SK-N-SH (cell line): ENCODE measurements at regions not wholly inside any gene's neighbourhood (a gene's known extent, or its start where the extent isn't known, plus 50 kb on each side); places are given as distances from the start of the nearest gene placed in this dataset.

Experiments used
- CTCF ChIA-PET: fragments of 300-600, 350-600 bp; formaldehyde crosslinking; extraction: SDS; loops from one replicate; lab custom pipeline; 2021; lab: Yijun Ruan, JAX
- POLR2A ChIA-PET: fragments of 350-600 bp; sonication (Branson Sonifier 250); formaldehyde crosslinking; extraction: SDS; loops from one replicate; lab custom pipeline; 2020; ENCODE audit warnings: antibody characterized with exemption, inconsistent platforms; lab: Yijun Ruan, JAX
- DNase-seq: peaks from one replicate; pipeline ENCODE4 v3.0.0; 2012
- H2AFZ ChIP-seq: fragments of 200-600 bp; sonication (generic); 2 replicates; pipeline ENCODE4 v1.8.1; 2016; ENCODE audit warnings: antibody characterized with exemption, mild to moderate bottlenecking, low read depth
- H3F3A ChIP-seq: fragments of 200-600 bp; sonication (generic); replicated peaks from 2 replicates; pipeline ENCODE3; 2016; ENCODE audit warnings: antibody characterized with exemption, mild to moderate bottlenecking; ENCODE audit not compliant: insufficient read depth
- H3K27ac ChIP-seq, 2 experiments: fragments of 200-500 bp in 1 of 2; fragments of 200-600 bp in 1 of 2; sonication (Bioruptor generic) in 1 of 2; sonication (generic), shearing (Covaris generic) in 1 of 2; 2 replicates each; pipeline versions ENCODE4 v1.5.1 to v1.6.1; 2014 to 2016; ENCODE audit warnings: low read depth in 2 of 2, inconsistent platforms in 1 of 2, low read length in 1 of 2, mild to moderate bottlenecking in 1 of 2, mixed read lengths in 1 of 2
- H3K27me3 ChIP-seq: fragments of 200-600 bp; sonication (generic), shearing (Covaris generic); 2 replicates; pipeline ENCODE4 v1.6.1; 2016; ENCODE audit warnings: mixed run types; ENCODE audit not compliant: insufficient read depth
- H3K36me3 ChIP-seq, 2 experiments: fragments of 200-500 bp in 1 of 2; fragments of 200-600 bp in 1 of 2; sonication (Bioruptor generic) in 1 of 2; sonication (generic) in 1 of 2; replicated peaks in 1 of 2; 2 replicates each; pipeline versions ENCODE3 to v1.5.1; 2014 to 2016; ENCODE audit warnings: low read length in 1 of 2, mild to moderate bottlenecking in 1 of 2; ENCODE audit not compliant: insufficient read depth in 2 of 2, control insufficient read depth in 1 of 2
- H3K4me1 ChIP-seq, 2 experiments: fragments of 200-500 bp in 1 of 2; fragments of 200-600 bp in 1 of 2; sonication (Bioruptor generic) in 1 of 2; sonication (generic), shearing (Covaris generic) in 1 of 2; 2 replicates each; pipeline versions ENCODE4 v1.5.1 to v1.6.1; 2014 to 2016; ENCODE audit warnings: low read depth in 1 of 2, low read length in 1 of 2, mixed run types in 1 of 2; ENCODE audit not compliant: insufficient read depth in 2 of 2, control insufficient read depth in 1 of 2
- H3K4me2 ChIP-seq: fragments of 200-600 bp; sonication (generic), shearing (Covaris generic); 2 replicates; pipeline ENCODE4 v1.6.1; 2017; ENCODE audit warnings: mixed run types
- H3K4me3 ChIP-seq, 2 experiments: fragments of 200-500 bp in 1 of 2; fragments of 200-600 bp in 1 of 2; sonication (Bioruptor generic) in 1 of 2; sonication (generic), shearing (Covaris generic) in 1 of 2; 2 replicates each; pipeline versions ENCODE4 v1.5.1 to v1.8.1; 2014 to 2016; ENCODE audit warnings: low read depth in 2 of 2, inconsistent platforms in 1 of 2, low read length in 1 of 2, mild to moderate bottlenecking in 1 of 2, mixed read lengths in 1 of 2, moderate library complexity in 1 of 2
- H3K79me2 ChIP-seq: fragments of 200-600 bp; sonication (generic); 2 replicates; pipeline ENCODE4 v1.8.1; 2017; ENCODE audit warnings: mild to moderate bottlenecking; ENCODE audit not compliant: insufficient read depth
- H3K9ac ChIP-seq: fragments of 200-600 bp; sonication (generic); 2 replicates; pipeline ENCODE4 v1.6.1; 2017; ENCODE audit warnings: mixed run types
- H3K9me2 ChIP-seq: fragments of 200-600 bp; sonication (generic); 2 replicates; pipeline ENCODE4 v1.6.1; 2017; ENCODE audit warnings: mixed run types
- H3K9me3 ChIP-seq: fragments of 200-600 bp; sonication (generic); 2 replicates; pipeline ENCODE4 v1.6.1; 2017; ENCODE audit warnings: mixed run types, mild to moderate bottlenecking, moderate library complexity
- H4K20me1 ChIP-seq: fragments of 200-600 bp; sonication (generic); 2 replicates; pipeline ENCODE4 v1.6.1; 2017; ENCODE audit warnings: mild to moderate bottlenecking, mixed run types; ENCODE audit not compliant: insufficient read depth
- EP300 ChIP-seq, 2 experiments: IDR thresholded peaks; 2 replicates each; pipeline versions ENCODE4 v1.4.0 to v1.6.1; 2012; ENCODE audit warnings: borderline replicate concordance in 1 of 2, low read depth in 1 of 2, low read length in 1 of 2
- FOSL2 ChIP-seq: IDR thresholded peaks from 2 replicates; pipeline ENCODE4 v1.4.0; 2012; ENCODE audit warnings: low read depth, mild to moderate bottlenecking, moderate library complexity, borderline replicate concordance
- FOXM1 ChIP-seq: IDR thresholded peaks from 2 replicates; pipeline ENCODE4 v1.4.0; 2012; ENCODE audit warnings: low read depth, mild to moderate bottlenecking
- GABPA ChIP-seq: IDR thresholded peaks from 2 replicates; pipeline ENCODE4 v1.4.0; 2012; ENCODE audit warnings: low read depth, mild to moderate bottlenecking
- MEF2A ChIP-seq: IDR thresholded peaks from 2 replicates; pipeline ENCODE4 v1.4.0; 2012; ENCODE audit warnings: low read depth, borderline replicate concordance
- MXI1 ChIP-seq: IDR thresholded peaks from 2 replicates; pipeline ENCODE4 v1.6.1; 2012; ENCODE audit warnings: mild to moderate bottlenecking, low read depth, low read length, improper control_type of control experiment
- NFIC ChIP-seq: IDR thresholded peaks from 2 replicates; pipeline ENCODE4 v1.4.0; 2012; ENCODE audit warnings: borderline replicate concordance
- NRF1 ChIP-seq: IDR thresholded peaks from 2 replicates; pipeline ENCODE4 v1.6.1; 2012; ENCODE audit warnings: low read depth, mild to moderate bottlenecking, low read length
- PBX3 ChIP-seq: IDR thresholded peaks from 2 replicates; pipeline ENCODE4; 2012
- POLR2AphosphoS5 ChIP-seq: IDR thresholded peaks from 2 replicates; pipeline ENCODE4 v1.6.1; 2012; ENCODE audit warnings: low read depth, low read length
- RCOR1 ChIP-seq: fragments of 150-350 bp; IDR thresholded peaks from 2 replicates; pipeline ENCODE4 v1.6.1; 2017; ENCODE audit warnings: antibody characterized with exemption, low read length
- SIN3A ChIP-seq: IDR thresholded peaks from 2 replicates; pipeline ENCODE4 v1.6.1; 2012; ENCODE audit warnings: low read depth, mild to moderate bottlenecking, low read length, moderate library complexity, borderline replicate concordance
- SMC3 ChIP-seq: IDR thresholded peaks from 2 replicates; pipeline ENCODE4 v1.6.1; 2012; ENCODE audit warnings: low read depth, low read length, improper control_type of control experiment
- TEAD4 ChIP-seq: IDR thresholded peaks from 2 replicates; pipeline ENCODE4 v1.4.0; 2012; ENCODE audit warnings: mild to moderate bottlenecking, borderline replicate concordance; ENCODE audit not compliant: insufficient read depth
- USF2 ChIP-seq: fragments of 150-350 bp; IDR thresholded peaks from 2 replicates; pipeline ENCODE4 v1.6.1; 2017; ENCODE audit warnings: antibody characterized with exemption, low read length, low read depth, borderline replicate concordance
- YY1 ChIP-seq: IDR thresholded peaks from 2 replicates; pipeline ENCODE4 v1.4.0; 2012; ENCODE audit warnings: low read depth, mild to moderate bottlenecking
- WGBS: methylation state at CpG from one replicate; pipeline ENCODE4 v1.1.6; 2017; ENCODE audit warnings: low lambda C conversion rate; 5-methylcytosine and 5-hydroxymethylcytosine counted together
- TF ChIP-seq, protein P1 (sequence below): IDR thresholded peaks from 2 replicates; pipeline ENCODE4 v1.4.0; 2012; ENCODE audit warnings: low read depth
- TF ChIP-seq, protein P2 (sequence below): fragments of 150-350 bp; IDR thresholded peaks from 2 replicates; pipeline ENCODE4 v1.6.1; 2016; ENCODE audit warnings: mild to moderate bottlenecking, low read depth, low read length

GRCh38 chr12:111276146-111276545 lies 92.7 kb downstream of the PHETA1 start:
- no peak overlapping the region for H3K27ac ChIP-seq
- peaks cover 0 to 13% of the 10 kb centered on the region in 2 experiments; a peak in 2 of 4 replicates for H3K4me1 ChIP-seq
- H3K4me2 ChIP-seq = no peak overlapping the region
- ChIA-PET POLR2A (interaction anchor here (1.6 kb wide), 1 partner anchor 95 kb away, joined by 3 read pairs; no protein-coding TSS in a partner anchor), CTCF (interaction anchor here (0.7 to 5.2 kb wide), 9 partner anchors 8 to 246 kb away, joined by 3 to 50 read pairs (median 5); no protein-coding TSS in a partner anchor)
- H3K79me2 ChIP-seq = no peaks in the 10 kb centered on the region
- no peak overlapping the region for H3K9ac ChIP-seq
- no peak for DNase-seq
- H3K36me3 ChIP-seq = no peaks in the 10 kb centered on the region
- H4K20me1 ChIP-seq = no peaks in the 10 kb centered on the region
- H3K27me3 ChIP-seq = no peaks in the 10 kb centered on the region; the same call in 1 of the 2 replicates
- TF ChIP-seq, protein P1, sequence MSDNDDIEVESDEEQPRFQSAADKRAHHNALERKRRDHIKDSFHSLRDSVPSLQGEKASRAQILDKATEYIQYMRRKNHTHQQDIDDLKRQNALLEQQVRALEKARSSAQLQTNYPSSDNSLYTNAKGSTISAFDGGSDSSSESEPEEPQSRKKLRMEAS = no peak
- no peak for TF ChIP-seq NFIC
- TF ChIP-seq, protein P2, sequence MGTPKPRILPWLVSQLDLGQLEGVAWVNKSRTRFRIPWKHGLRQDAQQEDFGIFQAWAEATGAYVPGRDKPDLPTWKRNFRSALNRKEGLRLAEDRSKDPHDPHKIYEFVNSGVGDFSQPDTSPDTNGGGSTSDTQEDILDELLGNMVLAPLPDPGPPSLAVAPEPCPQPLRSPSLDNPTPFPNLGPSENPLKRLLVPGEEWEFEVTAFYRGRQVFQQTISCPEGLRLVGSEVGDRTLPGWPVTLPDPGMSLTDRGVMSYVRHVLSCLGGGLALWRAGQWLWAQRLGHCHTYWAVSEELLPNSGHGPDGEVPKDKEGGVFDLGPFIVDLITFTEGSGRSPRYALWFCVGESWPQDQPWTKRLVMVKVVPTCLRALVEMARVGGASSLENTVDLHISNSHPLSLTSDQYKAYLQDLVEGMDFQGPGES = no peak
- no peak for TF ChIP-seq NRF1
- no peak for TF ChIP-seq USF2
- TF ChIP-seq MEF2A = no peak
- no peak for TF ChIP-seq GABPA
- TF ChIP-seq PBX3 = no peak
- TF ChIP-seq EP300 (IDR thresholded peaks at IDR 0.05; ENCODE audit: borderline replicate concordance in 1 of 2, low read depth in 1 of 2, low read length in 1 of 2) = no peak
- TF ChIP-seq FOSL2 = no peak
- TF ChIP-seq FOXM1 = no peak
- no peak for TF ChIP-seq RCOR1
- TF ChIP-seq YY1 = no peak
- no peak for TF ChIP-seq POLR2AphosphoS5
- H2AFZ ChIP-seq = no peak overlapping the region
- H3F3A ChIP-seq = no peaks in the 10 kb centered on the region
- no peaks in the 10 kb centered on the region for H3K9me2 ChIP-seq
- no peak overlapping the region for H3K4me3 ChIP-seq
- 69% methylated on average over 5 of the region's 5 CpGs for WGBS
- H3K9me3 ChIP-seq = no peaks in the 10 kb centered on the region

- no peaks in the 10 kb centered on the region for H3K36me3 ChIP-seq
- H3K4me2 ChIP-seq = no peak overlapping the region
- peak; percentile 75 for DNase-seq
- H3K4me1 ChIP-seq = peaks cover 0 to 13% of the 10 kb centered on the region in 2 experiments; a peak in 2 of 4 replicates
- ChIA-PET POLR2A (interaction anchor here (1.6 kb wide), 1 partner anchor 94 kb away, joined by 3 read pairs; no protein-coding TSS in a partner anchor), CTCF (interaction anchor here (0.6 to 5.2 kb wide), 25 partner anchors 8 to 252 kb away, joined by 3 to 50 read pairs (median 5); no protein-coding TSS in a partner anchor)
- H3K27me3 ChIP-seq = no peaks in the 10 kb centered on the region; the same call in 1 of the 2 replicates
- H3F3A ChIP-seq = no peaks in the 10 kb centered on the region
- no peak overlapping the region for H3K9ac ChIP-seq
- H3K27ac ChIP-seq = peak overlapping the region in 1 of 2 experiments; percentile 91; a peak in 2 of 4 replicates
- no peaks in the 10 kb centered on the region for H3K79me2 ChIP-seq
- TF ChIP-seq NFIC (no peak), SIN3A (no peak), TEAD4 (no peak), SMC3 (no peak), MXI1 (peak; percentile 41; the same call in 1 of the 2 replicates)
- WGBS = 11% methylated on average over 9 of the region's 10 CpGs
- H3K9me3 ChIP-seq = no peaks in the 10 kb centered on the region
- H2AFZ ChIP-seq = no peak overlapping the region
- H3K9me2 ChIP-seq = no peaks in the 10 kb centered on the region
- no peaks in the 10 kb centered on the region for H4K20me1 ChIP-seq
- no peak overlapping the region for H3K4me3 ChIP-seq
These were observed 93.6 kb downstream of the PHETA1 start for GRCh38 chr12:111275308-111275707.
